Inflammatory macrophage treated with lipopolysaccharide for 4 hours (primary cell): ENCODE measurements at regions not wholly inside any gene's neighbourhood (a gene's known extent, or its start where the extent isn't known, plus 50 kb on each side); places are given as distances from the start of the nearest gene placed in this dataset.
"Not testable (repeated sequence)": the region's sequence is repeated elsewhere in the genome, so short reads cannot be mapped to it uniquely, and the experiment has no call there.

Experiments
- DNase-seq: peaks from one replicate; pipeline ENCODE4 v3.0.0-alpha.2; 2020

DNA sequence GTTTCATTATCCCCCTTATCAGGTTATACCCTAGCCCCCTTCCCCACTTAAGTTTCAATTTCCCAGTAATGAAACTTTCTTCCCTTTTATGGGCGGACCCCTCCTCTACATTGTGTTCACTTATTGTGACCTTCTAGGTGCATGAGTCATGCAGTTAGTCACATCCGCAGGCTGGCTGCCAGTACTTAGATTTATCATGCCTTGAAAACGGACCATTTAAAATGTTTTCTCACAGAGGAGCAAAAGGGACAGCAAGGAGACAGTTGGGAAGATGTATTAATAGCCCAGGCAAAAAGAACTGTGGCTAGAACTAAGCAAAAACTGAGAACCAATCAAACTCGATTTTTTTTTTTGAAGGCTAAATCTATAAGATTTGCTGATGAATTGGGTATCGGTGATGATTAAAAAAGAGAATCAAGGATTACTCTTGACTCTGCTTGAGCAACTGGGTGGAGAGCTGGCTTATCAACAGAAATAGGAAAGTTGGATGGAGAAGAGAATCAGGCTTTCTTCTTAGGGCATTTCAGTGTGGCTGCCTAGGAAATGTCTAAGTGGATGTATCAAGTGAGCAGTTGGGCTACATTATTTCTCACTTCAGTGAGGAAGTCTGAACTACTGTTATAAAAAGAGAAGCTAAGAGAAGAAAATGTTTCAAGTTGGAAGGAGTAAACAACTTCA is 615.0 kb downstream of the HINT1 start:
- DNase-seq = no peak

DNA sequence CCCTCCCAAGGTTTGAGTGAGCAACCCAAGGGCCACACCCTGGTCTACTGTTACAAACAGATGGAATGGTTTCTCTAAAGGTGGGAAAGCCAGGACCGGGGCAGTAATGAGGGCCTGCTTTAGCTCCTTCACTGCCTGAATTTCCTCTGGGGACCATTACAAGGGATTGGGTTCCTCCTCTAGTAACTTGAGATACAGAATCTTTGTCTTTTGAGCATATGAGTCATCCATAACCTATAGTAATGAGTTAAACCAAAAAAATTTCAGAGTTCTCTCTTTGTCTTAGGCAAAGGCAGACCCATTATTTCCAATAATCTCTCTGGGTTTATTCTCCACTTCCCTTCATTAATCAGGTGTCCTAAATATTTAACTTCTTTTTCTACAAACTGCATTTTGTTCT is 618.8 kb downstream of the HINT1 start:
- no peak for DNase-seq

DNA sequence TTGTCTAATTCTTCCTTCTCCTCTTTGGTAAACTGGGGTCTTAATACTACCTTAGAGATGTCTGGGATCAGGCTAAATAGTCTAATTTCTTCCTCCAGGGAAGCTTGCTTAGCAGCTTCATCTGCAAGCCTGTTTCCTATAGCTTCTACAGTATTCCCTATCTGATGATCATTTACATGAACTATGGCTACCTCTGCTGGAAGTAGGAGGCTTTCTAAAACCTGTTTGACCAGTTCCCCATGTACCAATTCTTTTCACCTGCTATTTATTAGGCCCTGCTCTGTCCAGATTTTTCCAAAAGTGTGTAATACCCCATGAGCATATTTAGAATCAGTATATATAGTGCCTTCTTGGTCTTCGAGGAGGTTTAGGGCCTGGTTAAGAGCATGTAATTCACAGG is 619.8 kb downstream of the HINT1 start:
- no peak for DNase-seq

DNA sequence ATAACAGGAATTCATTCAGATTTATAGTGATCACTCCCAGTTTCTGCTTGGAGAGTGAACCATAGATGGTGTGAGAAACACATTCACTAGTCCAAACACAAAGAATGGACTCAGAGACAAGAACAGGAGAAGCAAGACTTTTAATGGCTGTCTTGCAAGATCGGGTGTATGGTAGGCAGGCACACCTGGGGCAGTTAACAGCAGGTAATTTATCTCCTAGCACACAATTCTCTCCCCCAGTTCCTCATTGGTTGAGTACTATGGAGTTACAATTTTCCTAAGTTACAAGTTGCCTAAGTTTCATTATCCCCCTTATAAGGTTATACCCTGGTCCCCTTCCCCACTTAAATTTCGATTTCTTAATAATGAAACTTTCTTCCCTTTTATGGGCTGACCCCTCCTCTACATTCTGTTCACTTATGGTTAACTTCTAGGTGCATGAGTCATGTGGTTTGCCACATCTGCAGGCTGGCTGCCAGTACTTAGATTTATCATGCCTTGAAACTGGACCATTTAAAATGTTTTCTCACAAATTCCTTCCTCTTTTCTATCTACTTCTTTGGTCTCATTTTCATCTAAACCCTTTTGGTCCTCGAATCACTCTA is 623.3 kb downstream of the HINT1 start:
- peak; percentile 38 for DNase-seq

DNA sequence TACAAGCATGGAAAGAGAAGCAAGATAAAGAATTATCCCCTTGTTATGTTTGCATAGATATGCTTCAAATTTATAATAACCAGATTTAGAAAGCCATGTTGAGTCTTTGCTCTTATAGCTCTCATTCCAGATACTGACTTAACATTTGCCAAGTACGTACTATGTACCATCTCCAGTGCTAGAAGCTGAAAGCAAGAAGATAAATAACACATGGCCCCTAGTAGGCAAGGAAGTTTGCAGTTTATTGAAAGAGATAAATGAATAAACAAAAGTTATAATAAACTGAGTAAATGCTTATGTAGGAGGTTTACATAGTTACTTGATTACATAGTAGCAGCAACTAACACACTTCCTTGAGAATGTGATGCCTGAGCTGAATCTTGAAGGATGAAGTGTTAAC is 628.4 kb downstream of the HINT1 start:
- DNase-seq = no peak

DNA sequence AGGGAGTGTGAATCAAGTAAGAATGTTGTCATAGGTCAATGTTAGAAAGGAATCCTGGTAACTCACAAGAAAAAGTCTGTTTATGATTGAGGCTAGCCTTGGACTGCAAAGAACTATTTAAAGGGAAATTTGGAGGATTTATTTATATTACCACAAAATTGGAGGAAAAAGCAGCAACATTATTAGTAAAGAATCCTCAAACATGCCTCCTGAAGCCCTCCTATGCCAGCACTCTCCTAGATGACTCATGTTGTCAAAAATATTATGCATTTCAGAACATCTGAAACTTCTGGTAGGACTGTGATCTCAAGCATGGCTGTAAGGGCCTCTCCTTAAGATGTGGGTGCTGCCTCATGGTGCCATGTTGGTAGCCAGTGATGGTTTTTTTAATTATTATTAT is 628.5 kb downstream of the CHSY3 start:
- no peak for DNase-seq

DNA sequence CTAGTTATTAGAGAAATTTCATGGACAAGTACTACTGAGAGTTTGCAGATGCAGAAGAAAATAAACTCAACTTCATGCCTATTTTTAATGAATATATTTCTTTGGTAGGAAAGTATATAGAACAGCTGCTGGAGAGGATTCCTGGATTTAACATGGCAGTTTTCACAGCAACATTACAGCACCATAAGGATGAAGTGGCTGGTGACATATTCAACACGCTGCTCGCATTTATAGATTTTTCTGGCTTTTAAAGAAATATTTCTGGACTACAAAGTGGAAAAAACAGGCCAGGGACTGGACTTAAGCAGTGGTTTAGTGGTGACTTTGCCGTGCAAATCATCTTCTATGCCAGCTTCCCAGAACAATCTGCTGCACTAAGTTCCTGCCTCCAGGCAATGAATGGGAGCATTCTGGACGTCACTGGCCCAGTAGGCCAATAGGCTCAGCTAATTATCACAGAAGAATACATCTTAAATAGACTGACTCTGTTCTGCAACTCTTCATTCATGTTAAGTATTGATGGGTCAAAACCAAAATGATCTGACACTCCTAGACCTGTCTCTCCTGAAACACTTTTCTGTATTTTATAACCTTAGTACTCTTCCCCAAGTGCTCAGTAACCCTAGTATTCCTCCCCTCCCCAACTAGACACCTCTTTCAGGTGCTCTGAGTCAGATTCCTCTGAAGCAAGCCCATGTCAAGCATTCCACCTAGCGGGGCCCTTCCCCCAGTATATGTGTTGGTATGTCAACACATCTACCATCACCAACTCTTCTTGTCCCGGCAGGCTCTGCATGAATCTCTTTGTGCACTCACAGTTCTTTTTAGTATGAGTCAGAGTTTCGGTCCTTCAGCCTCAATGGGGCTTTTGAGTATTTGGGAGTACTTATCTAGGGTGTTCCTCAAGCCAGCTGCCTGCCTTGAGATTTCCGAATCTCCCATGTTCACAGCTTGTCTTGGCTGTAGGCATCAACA is 625.5 kb downstream of the CHSY3 start:
- DNase-seq = no peak

DNA sequence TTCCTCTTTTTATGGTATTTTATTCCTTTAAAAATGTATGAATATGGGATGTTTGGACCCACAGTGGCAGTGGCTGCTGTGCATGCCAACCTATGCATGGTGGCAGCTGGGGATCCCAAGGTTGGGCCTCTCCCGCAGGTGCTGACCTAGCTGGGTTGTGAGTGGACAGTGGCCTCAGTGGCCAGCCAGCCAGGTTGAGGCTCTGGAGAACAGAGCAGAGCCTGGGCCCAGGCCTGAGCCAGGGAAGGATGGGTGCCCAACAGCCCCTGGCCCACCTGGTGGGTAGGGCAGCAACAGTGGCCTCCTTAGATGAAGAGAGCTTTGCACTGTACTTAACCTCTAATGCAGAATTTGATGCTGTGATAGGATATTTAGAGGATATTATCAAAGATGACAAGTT is 624.8 kb downstream of the CHSY3 start:
- no peak for DNase-seq

DNA sequence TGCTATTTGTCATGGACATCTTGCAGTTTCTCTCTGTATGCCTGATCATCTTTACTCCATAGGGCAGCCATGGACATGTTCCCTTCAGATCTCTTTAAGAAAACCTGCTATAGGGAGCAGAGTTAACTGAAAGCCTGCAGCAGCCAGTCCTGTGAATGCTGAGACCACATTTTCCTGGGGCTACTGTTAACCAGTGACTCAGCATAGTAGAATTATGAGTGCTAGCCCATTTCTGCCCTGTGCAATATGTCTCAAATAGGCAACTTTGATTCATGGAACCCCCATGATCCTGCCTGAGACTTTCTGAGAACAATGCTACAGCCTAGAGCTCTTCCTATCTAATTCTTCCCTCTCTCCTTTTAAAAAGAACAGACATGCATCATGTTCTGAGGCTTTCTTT is 624.2 kb downstream of the CHSY3 start:
- DNase-seq = no peak

DNA sequence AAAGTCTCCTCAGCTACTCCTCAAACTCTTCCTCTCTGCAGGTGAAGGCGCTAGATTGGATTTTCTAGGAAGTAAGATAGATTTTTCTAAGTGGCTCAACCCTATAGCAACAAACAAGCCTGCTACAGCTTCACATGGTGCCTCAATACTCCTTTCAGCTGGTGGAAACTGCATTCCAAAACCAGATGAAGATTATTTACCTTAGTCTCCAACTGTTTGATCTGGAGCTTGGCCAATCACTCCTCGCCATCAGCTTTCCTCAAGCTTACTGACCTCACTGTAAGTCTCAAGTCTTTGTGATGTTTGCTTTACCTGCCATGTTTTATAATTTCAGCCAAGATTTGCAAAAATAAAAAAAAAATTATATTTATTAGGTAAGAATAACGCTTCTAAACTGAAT is 622.4 kb downstream of the CHSY3 start:
- DNase-seq = no peak

DNA sequence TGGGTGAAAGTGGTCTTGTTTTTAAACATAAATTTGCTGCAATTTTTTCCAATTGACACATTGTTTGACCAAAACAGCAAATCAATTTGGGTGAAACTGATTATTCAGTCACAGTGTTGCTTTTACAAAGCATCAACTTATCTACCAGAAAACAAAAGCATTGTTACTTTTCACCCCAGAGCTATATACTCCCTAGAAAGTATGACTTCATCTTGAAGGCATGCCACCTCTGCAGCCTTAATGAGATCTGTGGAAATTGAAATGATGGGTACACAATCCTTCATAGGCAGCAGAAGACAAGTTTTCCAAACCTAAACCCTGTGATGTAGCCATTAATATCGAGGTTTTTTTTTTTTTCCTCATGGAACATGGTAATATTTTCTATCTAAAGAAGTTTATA is 615.9 kb downstream of the CHSY3 start:
- DNase-seq = no peak

DNA sequence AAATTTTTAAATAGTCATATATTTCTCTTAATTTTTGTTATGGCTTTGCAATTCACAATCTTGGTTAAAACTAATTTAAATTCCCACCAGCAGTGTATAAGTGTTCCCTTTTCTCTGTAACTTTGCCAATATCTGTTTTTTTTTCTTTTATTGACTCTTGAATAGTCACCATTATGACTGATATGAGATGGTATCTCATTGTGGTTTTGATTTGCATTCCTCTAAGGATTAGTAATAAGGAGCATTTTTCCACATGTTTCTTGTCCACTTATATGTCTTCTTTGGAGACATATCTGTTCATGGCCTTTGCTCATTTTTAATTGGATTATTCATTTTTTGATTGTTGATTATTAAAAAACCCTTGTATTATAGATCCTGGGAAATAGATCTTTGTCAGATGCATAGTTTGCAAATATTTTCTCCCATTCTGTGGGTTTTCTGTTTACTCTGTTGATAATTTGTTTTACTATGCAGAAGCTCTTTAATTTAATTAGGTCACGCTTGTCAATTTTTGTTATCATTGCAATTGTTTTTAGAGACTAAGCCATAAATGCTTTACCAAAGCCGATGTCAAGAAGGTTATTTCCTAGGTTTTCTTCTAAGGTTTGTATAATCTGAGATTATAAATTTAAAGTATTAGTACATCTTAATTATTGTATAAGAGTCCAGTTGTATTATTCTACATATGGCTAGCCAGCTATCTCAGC is 610.9 kb downstream of the CHSY3 start:
- DNase-seq = no peak

DNA sequence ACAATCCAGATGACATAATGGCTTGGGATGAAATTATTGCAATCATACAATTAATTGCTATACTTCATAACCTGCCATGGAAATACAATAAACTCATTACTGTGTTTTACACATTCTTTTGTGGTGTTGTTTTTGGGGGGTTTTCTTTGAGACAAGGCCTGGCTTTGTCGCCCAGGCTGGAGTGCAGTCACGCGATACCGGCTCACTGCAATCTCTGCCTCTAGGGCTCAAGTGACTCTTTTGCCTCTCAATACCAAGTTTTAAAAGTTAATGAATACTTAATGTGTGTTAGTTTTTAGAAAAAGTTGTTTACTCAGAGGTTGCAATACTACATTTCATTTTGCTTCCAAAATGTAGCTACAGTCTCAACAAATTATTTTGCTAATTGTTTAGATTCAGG is 598.4 kb downstream of the CHSY3 start:
- DNase-seq = no peak

DNA sequence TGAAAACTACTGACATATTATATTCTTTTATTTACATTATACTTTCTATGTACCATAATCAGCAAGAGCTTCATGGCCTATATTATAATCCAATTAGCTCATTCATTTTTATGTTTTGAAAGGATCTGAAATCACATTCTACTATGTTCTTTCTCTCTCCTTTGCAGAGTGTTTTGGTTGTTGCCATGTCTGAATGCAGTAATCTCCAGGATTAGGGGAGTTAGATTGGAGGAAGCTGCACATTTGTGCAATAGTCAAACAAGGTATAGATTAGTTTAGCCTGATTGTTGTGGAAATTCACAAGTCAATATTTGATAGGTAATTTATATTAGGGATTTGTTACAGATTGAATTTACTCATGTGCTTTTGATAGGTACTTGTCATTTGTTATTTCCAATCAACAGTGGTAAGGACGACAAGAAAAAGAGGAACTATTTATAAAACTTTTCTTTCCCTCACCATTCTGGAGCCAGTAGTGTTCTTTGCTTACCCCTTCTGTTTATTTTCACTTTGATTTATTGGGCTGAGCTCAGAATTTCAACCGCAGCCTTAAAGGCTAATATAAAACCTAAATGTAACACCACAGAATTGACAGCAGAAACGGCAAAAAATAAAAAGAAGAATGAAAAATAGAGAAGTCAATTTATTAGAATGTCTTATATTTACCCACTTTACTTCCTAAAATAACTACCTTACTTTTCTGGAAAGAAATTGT is 597.0 kb downstream of the CHSY3 start:
- no peak for DNase-seq

DNA sequence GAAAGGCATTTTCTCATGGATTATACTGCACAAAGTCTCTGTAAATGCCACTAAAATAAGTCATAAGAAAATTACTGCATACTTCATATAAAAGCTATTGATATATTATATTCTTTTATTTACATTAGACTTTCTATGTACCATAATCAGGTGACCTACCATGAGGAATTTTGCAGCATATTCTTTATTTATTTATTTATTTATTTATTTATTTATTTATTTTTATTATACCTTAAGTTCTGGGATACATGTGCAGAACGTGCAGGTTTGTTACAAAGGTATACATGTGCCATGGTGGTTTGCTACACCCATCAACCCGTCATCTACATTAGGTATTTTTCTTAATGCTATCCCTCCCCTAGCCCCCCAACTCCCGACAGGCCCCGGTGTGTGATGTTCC is 596.2 kb downstream of the CHSY3 start:
- not testable (repeated sequence) for DNase-seq

DNA sequence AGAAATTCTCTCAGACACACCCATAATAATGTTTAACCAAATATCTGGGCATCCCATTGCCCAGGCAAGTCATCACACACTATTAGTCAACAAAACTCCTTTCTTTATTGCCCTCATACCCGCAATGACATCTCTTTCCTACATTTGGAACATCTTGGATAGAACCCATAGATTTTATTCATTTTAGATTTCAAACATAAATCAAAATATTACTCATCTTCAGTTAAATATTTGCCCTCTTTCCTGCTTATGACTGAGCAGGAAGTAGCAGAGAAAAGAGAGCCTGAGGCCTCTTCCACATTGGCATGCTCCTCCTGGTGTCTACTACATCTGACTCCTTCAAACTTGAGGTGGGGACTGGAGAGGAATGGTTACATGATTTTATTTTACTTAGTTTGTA is 592.0 kb downstream of the CHSY3 start:
- DNase-seq = no peak

DNA sequence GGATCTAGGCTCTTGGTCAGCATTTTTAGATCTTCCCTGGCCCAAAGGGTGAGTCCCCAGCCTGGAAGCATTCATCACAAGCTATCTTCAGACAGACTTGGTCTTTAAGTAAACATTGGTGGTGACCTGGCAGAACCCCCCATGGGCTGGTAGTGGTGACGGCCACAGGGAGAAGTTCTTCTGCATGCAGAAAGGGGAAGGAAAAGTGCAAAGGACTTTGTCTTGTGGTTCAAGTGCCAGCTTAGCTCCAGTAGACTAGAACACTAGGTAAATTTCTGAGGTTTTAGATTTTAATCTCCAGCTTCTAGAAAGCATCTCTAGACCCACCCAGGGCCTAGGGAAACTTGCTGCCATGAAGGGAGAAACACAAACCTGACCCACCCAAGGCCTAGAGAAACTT is 584.0 kb downstream of the CHSY3 start:
- DNase-seq = no peak

DNA sequence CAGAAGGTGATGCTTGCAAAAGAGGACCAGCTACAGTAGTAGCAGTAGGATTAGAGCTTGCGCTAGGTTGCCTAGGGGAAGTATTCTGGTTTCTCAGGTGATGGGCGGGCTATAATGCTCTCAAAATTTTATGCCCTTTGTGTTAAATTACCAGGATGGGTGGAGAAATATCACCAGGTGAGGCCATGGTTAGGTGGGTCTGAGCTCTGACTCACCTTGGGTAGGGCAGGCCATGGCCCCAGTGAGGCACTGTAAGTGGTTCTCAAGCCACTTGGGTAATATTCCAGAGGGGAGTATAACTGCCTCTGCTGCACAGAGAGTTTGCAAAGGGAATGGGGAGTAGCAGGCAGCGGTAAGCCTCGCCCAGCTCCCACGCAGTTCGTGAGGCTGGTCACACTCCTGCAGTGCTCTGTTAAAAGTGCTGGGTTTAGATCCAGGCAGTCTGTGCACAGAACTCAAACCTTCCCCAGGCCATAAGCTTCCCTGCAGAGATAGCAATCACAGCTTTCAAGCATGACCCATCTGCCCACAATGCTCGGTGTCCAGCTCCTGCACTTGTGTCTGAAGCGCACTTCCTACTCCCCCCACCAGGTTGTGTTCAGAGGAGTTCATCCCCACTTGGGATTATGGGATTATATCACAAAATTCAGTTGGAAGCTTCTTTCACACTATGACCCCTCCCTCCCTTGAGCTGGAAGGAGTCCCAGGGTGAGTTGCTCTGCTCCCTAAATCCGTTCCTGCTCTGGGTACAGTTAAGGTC is 575.0 kb downstream of the CHSY3 start:
- DNase-seq = no peak

DNA sequence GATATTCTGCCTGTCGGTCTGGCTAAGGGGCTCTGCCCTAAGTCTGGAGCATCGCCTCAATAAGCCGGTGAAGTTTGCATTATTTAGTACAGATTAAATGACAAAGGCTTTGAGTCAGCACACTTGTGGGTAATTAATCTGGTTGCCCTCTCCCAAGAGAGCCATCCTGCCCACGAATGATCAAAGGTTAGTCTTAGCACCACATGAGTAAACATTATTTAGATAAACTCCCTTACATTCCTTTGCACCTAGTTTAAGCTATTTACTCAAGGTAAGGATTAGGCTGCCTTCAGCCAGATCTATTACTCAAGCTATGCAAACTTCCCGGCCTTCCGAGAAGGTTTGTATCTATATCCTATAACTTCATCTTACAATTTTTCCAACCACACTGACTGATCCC is 572.1 kb downstream of the CHSY3 start:
- no peak for DNase-seq

DNA sequence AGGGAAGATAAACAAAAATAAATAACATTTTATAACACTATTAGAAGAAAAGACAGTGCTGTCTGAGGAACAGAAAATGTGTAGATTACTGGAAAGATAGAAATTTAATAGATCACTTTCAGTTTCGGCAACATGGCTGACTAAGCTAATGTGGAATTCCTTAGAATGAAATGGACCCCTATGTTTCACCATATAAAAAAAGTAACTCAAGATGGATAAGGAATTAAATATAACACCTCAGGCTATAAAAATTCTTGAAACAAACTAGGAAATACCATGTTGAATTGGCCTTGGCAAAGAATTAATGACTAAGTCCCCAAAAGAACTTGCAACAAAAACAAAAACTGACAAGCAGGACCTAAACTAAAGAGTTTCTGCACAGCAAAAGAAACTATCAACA is 558.3 kb downstream of the CHSY3 start:
- no peak for DNase-seq

DNA sequence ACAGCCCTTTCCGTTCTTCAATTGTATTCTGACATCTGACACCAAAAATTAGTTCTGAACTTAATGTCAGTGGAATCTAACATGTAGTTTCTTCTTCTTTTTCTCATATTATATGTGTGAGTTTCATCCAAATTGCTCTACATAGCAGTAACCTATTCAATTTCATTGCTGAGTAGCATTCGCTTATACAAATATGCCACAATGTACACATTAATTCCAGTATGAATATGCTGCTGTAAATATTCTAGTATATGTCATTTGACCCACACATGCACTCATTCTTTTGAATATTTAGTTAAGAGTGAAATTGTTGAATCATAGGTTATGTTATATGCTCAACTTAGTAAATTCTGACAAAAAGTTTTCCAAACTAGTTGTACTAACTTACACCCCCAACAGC is 550.9 kb downstream of the CHSY3 start:
- no peak for DNase-seq

DNA sequence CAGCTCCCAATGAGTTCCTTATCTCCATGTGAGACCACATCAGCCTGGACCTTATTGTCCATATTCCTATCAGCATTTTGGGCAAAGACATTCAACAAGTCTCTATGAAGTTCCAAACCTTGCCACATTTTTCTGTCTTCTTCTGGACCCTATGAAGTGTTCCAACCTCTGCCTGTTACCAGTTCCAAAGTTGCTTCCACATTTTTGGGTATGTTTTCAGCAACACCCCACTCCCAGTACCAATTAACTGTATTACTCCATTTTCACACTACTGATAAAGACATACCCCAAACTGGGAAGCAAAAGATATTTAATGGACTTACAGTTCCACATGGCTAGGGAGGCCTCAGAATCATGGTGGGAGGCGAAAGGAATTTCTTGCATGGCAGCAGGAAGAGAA is 548.5 kb downstream of the CHSY3 start:
- no peak for DNase-seq
